ENCODE measurements at regions not wholly inside any gene's neighbourhood (a gene's known extent, or its start where the extent isn't known, plus 50 kb on each side); places are given as distances from the start of the nearest gene placed in this dataset.

DNA sequence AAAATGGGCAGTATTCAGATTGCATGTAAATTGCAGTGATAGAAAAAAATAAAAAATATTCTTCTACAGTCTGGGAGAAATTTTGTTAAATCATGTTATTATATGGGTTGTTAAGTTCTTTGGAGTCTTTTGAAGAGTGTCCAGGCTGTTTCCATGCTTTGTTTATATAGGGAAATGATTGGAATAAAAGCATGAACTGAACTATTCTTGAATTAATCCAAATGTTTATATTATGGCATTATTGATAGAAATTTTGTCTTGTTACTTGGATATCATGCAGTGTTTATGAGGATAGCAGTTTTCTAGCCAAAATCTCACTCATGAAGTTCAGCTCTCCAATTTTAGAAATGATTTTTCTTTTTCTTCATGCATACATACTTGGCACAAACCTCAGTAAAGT is 108.2 kb upstream of the NAV3 start:
- DNase-seq, result no peak

GRCh38 chr12:77720258-77720657 is 110.4 kb upstream of the NAV3 start:
- peak; percentile 51 for DNase-seq

DNA sequence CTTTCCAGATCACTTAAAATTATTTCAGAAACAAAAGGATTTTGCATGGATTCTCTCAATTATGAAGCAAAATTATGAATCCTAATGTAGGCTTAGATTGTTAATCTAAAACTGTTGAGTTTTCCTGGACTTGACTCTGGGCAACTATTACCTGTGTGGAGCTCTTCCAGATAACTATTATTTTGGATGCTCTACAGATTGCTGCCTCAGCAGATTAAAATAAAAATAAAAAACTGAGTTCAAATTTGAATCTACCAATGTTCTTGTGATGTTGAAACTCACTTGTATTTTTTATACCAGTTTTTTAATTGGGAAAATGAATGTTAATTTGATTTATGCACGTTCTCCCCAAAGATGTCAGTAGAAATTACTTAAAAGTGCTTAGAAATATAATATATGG is 120.5 kb upstream of the NAV3 start:
- DNase-seq, result no peak

- DNase-seq, result no peak
Observed at GRCh38 chr12:77697126-77697525, 133.6 kb upstream of the NAV3 start.

DNA sequence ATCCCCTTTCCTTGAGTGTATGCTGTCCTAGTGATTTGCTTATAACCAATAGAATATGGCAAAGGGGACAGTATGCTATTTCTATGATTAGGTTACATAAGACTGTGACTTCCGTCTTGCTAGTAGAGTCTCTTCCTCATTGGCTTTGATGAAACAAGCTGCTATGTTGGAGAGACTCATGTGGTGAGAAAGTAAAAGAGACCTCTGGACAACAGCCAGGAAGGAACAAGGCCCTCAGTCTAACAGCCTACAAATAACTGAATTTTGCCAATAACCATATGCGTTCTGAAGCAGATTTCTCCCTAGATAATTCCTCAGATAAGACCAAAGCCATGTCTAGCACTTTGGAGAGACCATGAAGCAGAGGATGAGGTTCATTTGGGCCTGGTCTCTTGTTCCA is 134.5 kb upstream of the NAV3 start:
- no peak for DNase-seq

DNA sequence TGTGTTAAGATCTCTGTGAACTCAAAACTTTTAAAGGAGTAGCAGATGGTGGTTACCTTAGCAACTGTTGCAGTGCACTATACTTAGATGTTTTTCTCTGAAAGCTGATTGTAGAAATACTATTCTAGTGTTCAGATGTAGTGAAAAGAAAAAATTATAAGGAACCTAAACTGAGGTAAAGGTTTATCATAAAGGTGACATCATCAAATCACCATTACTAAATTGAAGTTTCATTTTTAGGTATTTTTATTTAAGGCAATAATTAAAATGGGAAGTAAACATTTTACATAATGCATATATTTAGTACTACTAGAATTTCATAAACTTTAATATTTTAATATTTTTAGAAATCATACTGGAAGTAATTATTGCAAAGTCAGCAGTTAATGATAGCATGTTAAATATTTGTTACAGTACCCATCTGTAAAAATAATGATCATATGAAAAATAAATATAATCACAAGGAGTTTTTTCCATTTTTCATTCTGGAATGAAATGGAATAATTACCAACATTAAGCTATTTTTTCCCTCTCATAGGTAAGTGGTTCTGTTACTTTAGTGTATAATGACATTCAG is 141.1 kb upstream of the NAV3 start:
- DNase-seq, result no peak

DNA sequence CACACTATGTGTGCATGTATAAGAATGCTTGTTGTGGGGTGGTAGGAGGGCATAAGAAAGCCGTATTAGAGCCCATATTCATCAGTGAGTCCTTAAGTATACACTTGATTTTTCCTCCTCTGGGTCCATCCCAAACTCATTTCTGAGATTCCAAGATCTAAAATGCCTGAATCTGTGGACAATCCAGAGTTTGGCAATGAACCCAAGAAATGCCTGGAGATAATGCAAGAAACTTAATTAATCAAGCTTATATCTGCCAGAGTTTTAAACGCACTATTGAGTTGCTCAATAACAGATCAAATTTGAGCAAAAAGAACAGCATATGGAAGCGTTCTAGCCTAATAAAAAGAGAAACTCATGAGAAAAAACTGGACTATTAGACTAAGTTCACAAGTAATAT is 143.4 kb upstream of the NAV3 start:
- DNase-seq, result no peak

GRCh38 chr12:77686760-77687159 is 143.9 kb upstream of the NAV3 start:
- peak; percentile 9 for DNase-seq

DNA sequence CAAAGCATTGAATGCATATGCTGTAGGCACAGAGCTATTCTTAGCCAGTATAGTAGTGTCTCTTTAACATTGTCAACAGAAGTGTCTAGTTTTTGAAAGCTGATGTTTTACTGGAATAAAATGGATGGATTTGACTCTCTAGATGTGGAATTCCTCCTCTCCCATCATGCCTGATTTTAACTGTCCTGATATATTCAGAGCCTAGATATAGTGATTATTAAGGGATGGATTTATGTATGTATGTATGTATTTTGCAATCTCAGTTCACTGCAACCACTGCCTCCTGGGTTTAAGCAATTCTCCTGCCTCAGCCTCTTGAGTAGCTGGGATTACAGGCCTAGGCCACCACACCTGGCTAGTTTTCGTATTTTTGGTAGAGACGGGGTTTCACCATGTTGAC is 144.8 kb upstream of the NAV3 start:
- DNase-seq, result no peak

GRCh38 chr12:77685112-77685511 is 145.6 kb upstream of the NAV3 start:
- peak; percentile 64 for DNase-seq

GRCh38 chr12:77682488-77682887 is 148.2 kb upstream of the NAV3 start:
- DNase-seq, result no peak

- no peak for DNase-seq
Observed at GRCh38 chr12:77681726-77682125, 149.0 kb upstream of the NAV3 start.

DNA sequence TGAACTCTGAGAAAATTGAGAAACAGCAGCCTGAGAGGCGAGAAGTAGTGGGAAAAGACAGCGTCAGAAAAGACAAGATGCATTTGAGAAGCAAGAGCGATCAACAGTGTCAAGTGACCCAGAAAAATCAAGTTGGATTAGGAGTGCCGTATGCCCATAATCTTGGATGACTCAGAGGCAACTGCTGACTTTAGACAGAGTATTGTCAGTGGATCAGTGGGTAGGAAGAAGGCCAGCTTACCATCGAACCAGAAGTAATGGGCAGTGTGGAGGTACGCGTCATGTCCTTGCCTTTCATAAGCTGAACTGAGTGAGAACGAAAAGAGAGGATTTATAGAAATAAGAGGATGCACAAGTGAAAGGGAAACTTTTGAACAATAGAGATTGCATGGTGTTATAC is 151.0 kb upstream of the NAV3 start:
- no peak for DNase-seq

DNA sequence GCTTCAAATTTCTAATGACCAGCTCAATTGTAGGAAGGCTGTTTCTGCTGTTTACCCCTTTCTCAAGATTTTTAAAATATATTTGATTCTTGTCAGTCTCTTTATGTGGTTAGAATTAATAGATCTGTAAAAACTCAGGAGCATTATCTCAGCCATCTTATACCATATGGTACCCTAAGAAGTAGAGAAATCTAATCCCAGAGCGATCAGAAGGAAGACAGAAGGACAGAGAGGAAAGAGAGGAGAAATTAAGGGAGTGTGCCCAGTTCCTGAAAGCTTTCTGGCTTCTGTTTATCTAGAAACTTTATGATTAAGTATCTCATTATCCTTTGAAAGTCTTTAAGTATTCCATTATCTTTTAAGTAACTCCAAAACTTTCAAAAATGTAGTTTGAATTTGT is 152.1 kb upstream of the NAV3 start:
- peak; percentile 34 for DNase-seq

DNA sequence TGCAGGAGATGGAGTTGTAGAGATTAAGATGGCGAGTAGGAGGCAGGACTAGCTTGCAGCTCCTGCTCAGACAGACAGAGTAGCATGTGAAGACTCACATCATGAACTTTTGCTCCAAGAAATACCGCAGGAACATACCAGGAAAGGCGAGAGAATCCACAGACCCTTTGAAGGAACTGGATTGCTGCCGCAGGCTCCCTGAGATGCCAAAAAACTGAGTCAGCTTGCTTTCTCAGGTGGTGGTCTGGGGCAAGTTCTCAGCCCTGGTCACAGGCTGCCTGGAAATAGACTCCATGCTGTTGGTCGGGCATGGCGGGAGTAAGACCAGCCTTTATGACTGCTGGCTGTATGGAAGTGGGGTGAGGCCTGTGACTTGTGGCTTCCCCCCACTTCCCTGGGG is 163.6 kb upstream of the NAV3 start:
- no peak for DNase-seq

GRCh38 chr12:77648716-77649115 is 182.0 kb upstream of the NAV3 start:
- no peak for DNase-seq

GRCh38 chr12:77645966-77646598 is 184.6 kb upstream of the NAV3 start:
- DNase-seq, result no peak

DNA sequence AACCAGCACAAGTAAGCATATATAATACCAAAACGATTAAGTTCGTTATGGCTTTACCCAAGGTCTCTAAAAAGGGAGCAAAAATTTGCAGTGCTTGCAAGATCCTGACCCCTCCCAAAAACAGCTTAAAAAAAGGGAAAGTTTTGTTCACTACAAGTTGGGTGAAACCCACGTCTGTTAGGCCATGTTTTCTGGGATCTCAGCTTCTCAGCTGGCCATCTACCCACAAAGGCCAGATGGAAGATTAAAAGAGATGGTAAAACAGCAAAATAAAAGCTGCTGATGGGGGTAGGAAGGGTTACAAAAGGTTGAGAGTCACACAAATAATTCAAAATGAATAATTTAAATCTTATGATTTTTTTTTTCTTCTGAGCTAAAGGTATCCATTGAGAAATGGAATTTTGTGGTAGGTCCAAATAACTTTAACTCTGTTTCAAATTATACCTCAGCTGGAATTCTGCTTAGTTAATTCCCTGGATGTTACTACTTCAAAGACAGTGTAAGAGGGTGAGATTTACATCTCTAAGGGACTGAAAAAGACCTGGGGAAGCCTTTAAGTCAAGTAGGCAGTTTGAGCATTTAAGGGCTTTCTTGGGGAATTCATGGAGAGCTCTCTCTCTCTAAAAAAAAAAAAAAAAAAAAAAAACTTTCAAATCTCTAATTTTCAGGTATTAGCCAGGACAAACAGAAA is 185.6 kb upstream of the NAV3 start:
- DNase-seq, result no peak

- DNase-seq, result no peak
Observed at GRCh38 chr12:77642246-77642645, 188.4 kb upstream of the NAV3 start.

DNA sequence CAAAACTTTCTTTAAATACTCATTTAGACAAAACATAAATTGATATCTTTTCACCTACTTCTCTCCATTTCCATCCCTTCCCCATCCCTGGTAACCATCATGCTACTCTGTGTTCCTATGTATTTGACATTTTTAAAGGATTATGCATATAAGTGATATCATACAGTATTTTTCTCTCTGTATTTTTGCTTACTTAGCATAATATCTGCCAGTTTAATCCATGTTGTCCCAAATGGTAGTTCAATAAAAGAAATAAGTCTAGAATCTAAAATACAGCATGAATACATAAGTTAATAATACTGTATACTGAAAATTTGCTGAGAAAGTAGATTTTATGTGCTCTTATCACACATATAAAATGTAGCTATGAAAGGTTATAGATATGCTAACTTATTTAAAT is 190.3 kb upstream of the NAV3 start:
- no peak for DNase-seq

- no peak for DNase-seq
Observed at GRCh38 chr12:77630790-77631445, 199.8 kb upstream of the NAV3 start.

GRCh38 chr12:77630344-77630743 is 200.3 kb upstream of the NAV3 start:
- DNase-seq, result peak; percentile 15

DNA sequence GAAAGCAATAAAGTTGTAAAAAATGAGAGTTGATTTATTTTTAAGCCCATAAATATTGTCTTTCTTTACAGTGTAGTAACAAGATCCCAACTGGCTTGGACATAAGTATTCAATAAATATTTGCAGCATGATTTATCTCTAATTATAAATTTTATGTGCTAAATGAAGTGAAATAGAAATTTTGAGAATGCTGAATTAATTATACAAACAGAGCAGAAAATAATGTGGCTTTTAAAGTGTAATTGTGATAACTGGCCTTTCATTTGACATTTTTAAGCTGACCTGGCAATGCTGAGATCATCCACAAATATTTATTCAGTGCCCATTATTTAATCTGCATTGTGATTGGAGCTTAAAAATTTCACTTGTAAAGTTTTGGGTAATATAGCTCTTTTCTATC is 201.6 kb upstream of the NAV3 start:
- no peak for DNase-seq

DNA sequence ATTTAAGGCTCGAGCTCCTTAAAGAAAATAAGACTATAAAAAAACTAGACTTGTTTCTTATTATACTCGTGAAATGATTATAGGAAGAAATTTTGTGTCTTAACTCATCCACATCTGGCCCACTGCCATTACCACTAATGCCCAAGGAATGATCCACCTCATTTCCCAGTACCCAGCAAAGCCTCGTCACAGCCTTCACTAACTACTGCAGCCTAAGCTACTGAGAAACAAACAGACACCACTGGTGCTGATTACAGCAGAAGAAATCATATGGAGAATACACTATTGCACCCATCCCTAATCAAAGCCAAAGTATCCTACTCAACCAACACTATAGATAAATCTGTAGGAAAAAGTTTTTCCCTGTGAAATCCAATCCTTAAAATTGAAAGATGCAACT is 205.3 kb upstream of the NAV3 start:
- DNase-seq, result no peak

All from NCI-H2171 treated with DMSO at 0.1 percent for 48 hours (cell line).